Endothelial cell of umbilical vein (primary cell): ENCODE measurements at regions not wholly inside any gene's neighbourhood (a gene's known extent, or its start where the extent isn't known, plus 50 kb on each side); places are given as distances from the start of the nearest gene placed in this dataset.

ENCODE experiments used
- BruUV-seq: library from RNA; stranded (reverse); fragments of 400-500 nt; replicated peaks from 2 replicates; lab custom pipeline; 2021; lab: Mats Ljungman, UMichigan
- CTCF ChIA-PET: fragments of 300-600, 350-600 bp; sonication (Branson Sonifier 250); formaldehyde crosslinking; loops from one replicate; lab custom pipeline; 2021; ENCODE audit warnings: antibody characterized with exemption, inconsistent platforms; lab: Charles Lee
- POLR2A ChIA-PET: fragments of 300-600, 350-600 bp; sonication (Branson Sonifier 250); formaldehyde crosslinking; loops from one replicate; lab custom pipeline; 2021; ENCODE audit warnings: antibody characterized with exemption, inconsistent platforms; lab: Charles Lee
- DNase-seq: peaks from one replicate; pipeline ENCODE4 v3.0.0-alpha.2; 2011; ENCODE audit warnings: low read depth, low spot score
- FAIRE-seq: peaks from 2 replicates; lab custom pipeline; 2011; peaks lifted over from hg19 to GRCh38; lab: Jason Lieb, UNC
- H2AFZ ChIP-seq: 2 replicates; pipeline ENCODE4 v1.6.0; 2012; ENCODE audit warnings: low read depth, low read length, control low read depth, inconsistent platforms
- H3K27ac ChIP-seq: 2 replicates; pipeline ENCODE4 v1.5.1; 2011; ENCODE audit warnings: low read depth, mild to moderate bottlenecking, control low read depth, low read length, moderate library complexity; ENCODE audit not compliant: insufficient read depth
- H3K27me3 ChIP-seq, 2 experiments: 2 replicates each; pipeline versions ENCODE4 v1.6.0 to v1.6.1; 2011; ENCODE audit warnings: low read length in 2 of 2, mixed read lengths in 1 of 2; ENCODE audit not compliant: control insufficient read depth in 2 of 2, insufficient read depth in 2 of 2
- H3K36me3 ChIP-seq, 2 experiments: 2 replicates in 1 of 2; 3 replicates in 1 of 2; pipeline ENCODE4 v1.5.1; 2011; ENCODE audit warnings: low read length in 2 of 2, mild to moderate bottlenecking in 1 of 2, moderate library complexity in 1 of 2; ENCODE audit not compliant: control insufficient read depth in 2 of 2, insufficient read depth in 2 of 2; ENCODE audit errors: extremely low read depth in 1 of 2
- H3K4me1 ChIP-seq: 3 replicates; pipeline ENCODE4 v1.5.1; 2011; ENCODE audit warnings: mild to moderate bottlenecking, low read length; ENCODE audit not compliant: control insufficient read depth, insufficient read depth; ENCODE audit errors: extremely low read depth
- H3K4me2 ChIP-seq: 2 replicates; pipeline ENCODE4 v1.6.1; 2011; ENCODE audit warnings: low read length, control low read depth, mixed read lengths; ENCODE audit not compliant: insufficient read depth
- H3K4me3 ChIP-seq, 3 experiments: fragments of 200-600 bp in 1 of 3; sonication (generic), shearing (Covaris generic) in 1 of 3; replicated peaks in 1 of 3; 2 replicates each; pipeline ENCODE4 v1.5.1; 2011 to 2016; ENCODE audit warnings: control low read depth in 3 of 3, low read length in 3 of 3, mild to moderate bottlenecking in 2 of 3, inconsistent platforms in 1 of 3, low read depth in 1 of 3, moderate library complexity in 1 of 3; ENCODE audit not compliant: insufficient read depth in 1 of 3
- H3K79me2 ChIP-seq: 2 replicates; pipeline ENCODE4 v1.6.0; 2012; ENCODE audit warnings: low read length, inconsistent platforms; ENCODE audit not compliant: control insufficient read depth, insufficient read depth
- H3K9ac ChIP-seq: replicated peaks from 2 replicates; pipeline ENCODE3; 2011; ENCODE audit warnings: low read length, control low read depth; ENCODE audit not compliant: insufficient read depth; ENCODE audit errors: extremely low read depth
- H3K9me1 ChIP-seq: replicated peaks from 3 replicates; pipeline ENCODE4 v1.6.0; 2011; ENCODE audit warnings: mild to moderate bottlenecking, low read length; ENCODE audit not compliant: control insufficient read depth, insufficient read depth; ENCODE audit errors: extremely low read depth
- H3K9me3 ChIP-seq: replicated peaks from 2 replicates; pipeline ENCODE4 v1.5.1; 2012; ENCODE audit warnings: low read length, inconsistent platforms; ENCODE audit not compliant: control insufficient read depth, insufficient read depth
- H4K20me1 ChIP-seq: replicated peaks from 2 replicates; pipeline ENCODE3; 2011; ENCODE audit warnings: mild to moderate bottlenecking, low read length; ENCODE audit not compliant: control insufficient read depth, insufficient read depth; ENCODE audit errors: extremely low read depth
- CTCF ChIP-seq, 2 donors: IDR thresholded peaks; 1 replicate in 1 of 2; 2 replicates in 1 of 2; pipeline ENCODE4 v1.5.1; 2011; ENCODE audit warnings: low read length in 2 of 2, mild to moderate bottlenecking in 2 of 2, moderate library complexity in 2 of 2, control low read depth in 1 of 2, inconsistent platforms in 1 of 2, low read depth in 1 of 2; ENCODE audit not compliant: insufficient read depth in 1 of 2; ENCODE audit errors: extremely low read depth in 1 of 2
- EZH2 ChIP-seq: IDR thresholded peaks from 2 replicates; pipeline ENCODE4 v1.6.1; 2012; ENCODE audit warnings: borderline replicate concordance, low read depth, mild to moderate bottlenecking, moderate library complexity, low read length, inconsistent platforms; ENCODE audit not compliant: severe bottlenecking
- FOS ChIP-seq: IDR thresholded peaks from 2 replicates; pipeline ENCODE4 v1.6.1; 2011; ENCODE audit warnings: mild to moderate bottlenecking, low read length, moderate library complexity, borderline replicate concordance; ENCODE audit not compliant: insufficient read depth
- MYC ChIP-seq: IDR thresholded peaks from one replicate; pipeline ENCODE4 v1.6.1; 2011; ENCODE audit warnings: mild to moderate bottlenecking, low read depth, low read length
- POLR2AphosphoS5 ChIP-seq: IDR thresholded peaks from 2 replicates; pipeline ENCODE4 v1.6.1; 2012; ENCODE audit warnings: low read depth, mild to moderate bottlenecking, control low read depth, low read length, moderate library complexity; ENCODE audit not compliant: insufficient read depth
- dilution Hi-C: fragments of 300-500 bp; cut with MboI; formaldehyde crosslinking; loops from one replicate; pipeline ENCODE4 v1.15.0; 2019; ENCODE audit warnings: low sequenced_read_pairs; ENCODE audit not compliant: extremely low pct_ligation_motif_present
- intact Hi-C: fragments of 100-400 bp; cut with micrococcal nuclease; formaldehyde crosslinking; loops from one replicate; pipeline ENCODE4 v1.10.0; 2022

- intact Hi-C loops (no loop called here), dilution Hi-C loops (no loop called here)
- Histone ChIP-seq H3K4me1 (no peaks in the 10 kb centered on the region), H4K20me1 (no peaks in the 10 kb centered on the region), H3K27me3 (no peaks in the 10 kb centered on the region), H3K9me1 (no peaks in the 10 kb centered on the region), H3K9me3 (peaks cover 7% of the 10 kb centered on the region), H3K4me2 (no peak overlapping the region), H3K27ac (no peak overlapping the region), H3K4me3 (no peak overlapping the region), H3K36me3 (no peaks in the 10 kb centered on the region), H3K9ac (no peak overlapping the region), H3K79me2 (no peaks in the 10 kb centered on the region), H2AFZ (no peak overlapping the region)
- POLR2A ChIA-PET = no interaction called here
- BruUV-seq = no TSS peak
- TF ChIP-seq POLR2AphosphoS5 (no peak), CTCF (IDR thresholded peaks at IDR 0.05; ENCODE audit: extremely low read depth in 1 of 2, insufficient read depth in 1 of 2, low read depth in 1 of 2, low read length in 2 of 2) (no peak), MYC (no peak), FOS (no peak)
- FAIRE-seq = no peak
- no peak for DNase-seq
- CTCF ChIA-PET = no interaction called here
Observed at GRCh38 chr21:40936178-40936577, 89.2 kb upstream of the DSCAM start.

DNA sequence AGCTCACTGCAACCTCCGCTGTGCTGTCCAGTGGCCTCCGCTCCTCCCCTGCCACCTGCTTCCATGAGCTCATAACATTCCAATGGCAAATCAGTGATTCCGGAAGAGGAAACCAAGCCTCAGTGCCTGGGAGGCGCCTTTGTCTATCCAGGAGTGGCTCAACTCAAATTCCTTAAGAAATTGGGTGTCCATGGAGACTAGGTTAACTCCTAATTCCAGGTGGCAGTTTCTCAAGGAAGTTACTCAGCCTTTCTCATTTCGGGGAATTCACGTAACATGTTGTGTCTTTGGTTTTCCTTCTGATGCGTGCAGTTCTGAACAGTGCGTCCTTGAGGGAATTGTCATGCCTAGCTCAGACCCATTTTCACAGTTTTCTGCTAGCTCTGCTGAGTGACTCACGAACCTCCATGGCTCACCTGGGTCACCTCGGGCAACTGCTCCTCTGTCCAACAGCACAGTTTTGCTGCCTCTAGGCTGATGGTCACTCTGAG, 89.9 kb upstream of the DSCAM start:
- Histone ChIP-seq H3K27ac (no peak overlapping the region), H3K36me3 (no peaks in the 10 kb centered on the region), H3K4me3 (no peak overlapping the region), H3K9ac (no peak overlapping the region), H3K9me1 (no peaks in the 10 kb centered on the region), H3K4me1 (no peaks in the 10 kb centered on the region), H3K79me2 (no peaks in the 10 kb centered on the region), H3K27me3 (no peaks in the 10 kb centered on the region), H3K9me3 (peaks cover 10% of the 10 kb centered on the region), H2AFZ (no peak overlapping the region), H3K4me2 (no peak overlapping the region), H4K20me1 (no peaks in the 10 kb centered on the region)
- FAIRE-seq (no peak), DNase-seq (no peak)
- intact Hi-C loops = no loop called here
- no TSS peak for BruUV-seq
- POLR2A ChIA-PET = no interaction called here
- dilution Hi-C loops = no loop called here
- TF ChIP-seq POLR2AphosphoS5 (no peak), CTCF (IDR thresholded peaks at IDR 0.05; ENCODE audit: extremely low read depth in 1 of 2, insufficient read depth in 1 of 2, low read depth in 1 of 2, low read length in 2 of 2) (no peak), EZH2 (no peak), MYC (no peak), FOS (no peak)
- CTCF ChIA-PET = no interaction called here
